ENCODE measurements at regions not wholly inside any gene's neighbourhood (a gene's known extent, or its start where the extent isn't known, plus 50 kb on each side); places are given as distances from the start of the nearest gene placed in this dataset.

DNA sequence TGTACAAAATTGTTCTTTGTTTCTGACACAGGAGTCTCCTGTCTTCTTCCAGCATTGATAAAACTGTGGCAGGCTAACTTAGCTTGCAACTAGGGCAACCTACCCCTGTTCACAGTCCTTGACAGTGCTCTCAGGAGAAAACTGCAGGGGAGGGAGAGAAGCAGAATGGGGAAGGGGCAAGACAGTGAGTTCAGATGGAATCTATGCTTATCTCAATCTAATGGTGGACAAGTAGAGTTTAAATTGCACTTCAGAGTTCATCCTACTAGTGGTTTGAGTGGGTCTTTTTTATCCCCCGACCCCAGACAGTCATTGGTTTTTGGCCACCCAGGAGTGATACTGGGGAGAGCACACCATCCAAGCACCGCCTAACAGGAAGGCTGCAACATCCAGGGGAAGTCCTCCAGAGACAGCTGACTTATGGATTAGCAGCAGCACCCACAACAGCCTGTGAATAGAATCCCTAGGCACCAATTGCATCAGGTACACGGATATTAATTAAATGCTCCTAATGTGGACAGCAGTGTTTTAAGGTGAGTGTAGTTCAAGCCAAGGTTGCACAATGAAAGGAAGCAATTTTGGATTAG is 236.6 kb downstream of the NHLRC3 start:
- no peaks in the 10 kb centered on the region for H3K9me1 ChIP-seq (ENCODE audit: control insufficient read depth, insufficient read depth, low read length)
- no peak overlapping the region for H3K4me2 ChIP-seq (ENCODE audit: insufficient read depth, low read length)
- no peaks in the 10 kb centered on the region for H3K4me1 ChIP-seq (replicated peaks in 1 of 2; ENCODE audit: control insufficient read depth in 2 of 2, insufficient read depth in 2 of 2, low read length in 2 of 2)
- no peak for DNase-seq (ENCODE audit: extremely low read depth in 1 of 4, low spot score in 3 of 4)
- H3K4me3 ChIP-seq = no peak overlapping the region
- no peaks in the 10 kb centered on the region for H3K79me2 ChIP-seq (ENCODE audit: control insufficient read depth, insufficient read depth, low read length)
- FAIRE-seq = no peak
- H4K20me1 ChIP-seq (replicated peaks; ENCODE audit: control insufficient read depth, insufficient read depth, low read length) = no peaks in the 10 kb centered on the region
- H2AFZ ChIP-seq (ENCODE audit: low read depth, low read length) = no peak overlapping the region
- no peaks in the 10 kb centered on the region for H3K36me3 ChIP-seq (ENCODE audit: control insufficient read depth, insufficient read depth, low read length)
- no peaks in the 10 kb centered on the region for H3K9me3 ChIP-seq (replicated peaks; ENCODE audit: control insufficient read depth, insufficient read depth, low read depth, low read length)
- TF ChIP-seq GABPB2 (CRISPR knock-in tag; conservative IDR thresholded peaks at IDR 0.05) = no peak
- TF ChIP-seq, protein P1, sequence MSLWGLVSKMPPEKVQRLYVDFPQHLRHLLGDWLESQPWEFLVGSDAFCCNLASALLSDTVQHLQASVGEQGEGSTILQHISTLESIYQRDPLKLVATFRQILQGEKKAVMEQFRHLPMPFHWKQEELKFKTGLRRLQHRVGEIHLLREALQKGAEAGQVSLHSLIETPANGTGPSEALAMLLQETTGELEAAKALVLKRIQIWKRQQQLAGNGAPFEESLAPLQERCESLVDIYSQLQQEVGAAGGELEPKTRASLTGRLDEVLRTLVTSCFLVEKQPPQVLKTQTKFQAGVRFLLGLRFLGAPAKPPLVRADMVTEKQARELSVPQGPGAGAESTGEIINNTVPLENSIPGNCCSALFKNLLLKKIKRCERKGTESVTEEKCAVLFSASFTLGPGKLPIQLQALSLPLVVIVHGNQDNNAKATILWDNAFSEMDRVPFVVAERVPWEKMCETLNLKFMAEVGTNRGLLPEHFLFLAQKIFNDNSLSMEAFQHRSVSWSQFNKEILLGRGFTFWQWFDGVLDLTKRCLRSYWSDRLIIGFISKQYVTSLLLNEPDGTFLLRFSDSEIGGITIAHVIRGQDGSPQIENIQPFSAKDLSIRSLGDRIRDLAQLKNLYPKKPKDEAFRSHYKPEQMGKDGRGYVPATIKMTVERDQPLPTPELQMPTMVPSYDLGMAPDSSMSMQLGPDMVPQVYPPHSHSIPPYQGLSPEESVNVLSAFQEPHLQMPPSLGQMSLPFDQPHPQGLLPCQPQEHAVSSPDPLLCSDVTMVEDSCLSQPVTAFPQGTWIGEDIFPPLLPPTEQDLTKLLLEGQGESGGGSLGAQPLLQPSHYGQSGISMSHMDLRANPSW (CRISPR knock-in tag; IDR thresholded peaks at IDR 0.05) = no peak
- in situ Hi-C loops (cut with MboI) (no loop called here), intact Hi-C loops (cut with micrococcal nuclease) (loop anchor here (10.0 kb wide), 1 partner anchor 340 kb away; no protein-coding TSS in a partner anchor)
- ChIA-PET CTCF (ENCODE audit: low intra/inter-chr PET ratio) (no interaction called here), POLR2A (no interaction called here)
- no TSS peak for BruUV-seq (replicated peaks)
- H3K27ac ChIP-seq (ENCODE audit: extremely low read depth, low read depth, low read length) = no peak overlapping the region
- no peaks in the 10 kb centered on the region for H3K27me3 ChIP-seq (ENCODE audit: control insufficient read depth in 2 of 2, insufficient read depth in 2 of 2, low read length in 2 of 2)
- ATAC-seq = no peak
- no peak overlapping the region for H3K9ac ChIP-seq (ENCODE audit: insufficient read depth in 1 of 2, low read depth in 2 of 2, low read length in 2 of 2)
- 10% methylated on average over 3 of the region's 3 CpGs for WGBS (ENCODE audit: insufficient coverage, low coverage, missing lambda C conversion rate)

DNA sequence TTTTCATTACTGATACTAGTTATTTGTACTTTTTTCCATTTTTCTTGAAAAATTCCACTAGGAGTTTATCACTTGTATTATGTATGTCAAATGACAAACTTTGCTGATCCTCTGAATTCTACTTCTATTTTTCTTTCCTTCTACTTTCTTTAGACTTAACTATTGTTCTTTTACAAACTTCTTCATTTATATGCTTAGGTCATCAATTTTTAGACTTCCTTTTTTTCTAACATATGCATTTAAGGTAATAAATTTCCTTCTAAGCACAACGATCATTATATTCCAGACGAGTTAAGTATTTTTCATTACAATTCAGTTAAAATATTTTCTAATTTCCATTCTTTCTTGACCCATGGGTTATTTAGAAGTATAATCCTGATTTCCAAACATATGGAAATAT is 240.8 kb downstream of the NHLRC3 start:
- no TSS peak for BruUV-seq (replicated peaks)
- DNase-seq (ENCODE audit: extremely low read depth in 1 of 4, low spot score in 3 of 4) (no peak), FAIRE-seq (no peak), ATAC-seq (no peak)
- CTCF ChIA-PET (ENCODE audit: low intra/inter-chr PET ratio) = interaction anchor here (0.5 kb wide), 1 partner anchor 1190 kb away, joined by 3 read pairs; no protein-coding TSS in a partner anchor
- H3K9me3 ChIP-seq (replicated peaks; ENCODE audit: control insufficient read depth, insufficient read depth, low read depth, low read length) = no peaks in the 10 kb centered on the region
- H3K4me3 ChIP-seq = no peak overlapping the region
- no peaks in the 10 kb centered on the region for H3K4me1 ChIP-seq (replicated peaks in 1 of 2; ENCODE audit: control insufficient read depth in 2 of 2, insufficient read depth in 2 of 2, low read length in 2 of 2)
- WGBS (ENCODE audit: insufficient coverage, low coverage, missing lambda C conversion rate) = 0% methylated on average over 2 of the region's 2 CpGs
- H3K4me2 ChIP-seq (ENCODE audit: insufficient read depth, low read length) = no peak overlapping the region
- H3K9ac ChIP-seq (ENCODE audit: insufficient read depth in 1 of 2, low read depth in 2 of 2, low read length in 2 of 2) = no peak overlapping the region
- intact Hi-C loops (cut with micrococcal nuclease) = loop anchor here (10.0 kb wide), 1 partner anchor 336 kb away; no protein-coding TSS in a partner anchor
- no peaks in the 10 kb centered on the region for H4K20me1 ChIP-seq (replicated peaks; ENCODE audit: control insufficient read depth, insufficient read depth, low read length)
- H3K36me3 ChIP-seq (ENCODE audit: control insufficient read depth, insufficient read depth, low read length) = no peaks in the 10 kb centered on the region
- no peaks in the 10 kb centered on the region for H3K9me1 ChIP-seq (ENCODE audit: control insufficient read depth, insufficient read depth, low read length)
- H3K27me3 ChIP-seq (ENCODE audit: control insufficient read depth in 2 of 2, insufficient read depth in 2 of 2, low read length in 2 of 2) = no peaks in the 10 kb centered on the region
- in situ Hi-C loops (cut with MboI) = no loop called here
- H3K79me2 ChIP-seq (ENCODE audit: control insufficient read depth, insufficient read depth, low read length) = no peaks in the 10 kb centered on the region
- no peak overlapping the region for H3K27ac ChIP-seq (ENCODE audit: extremely low read depth, low read depth, low read length)
- no peak overlapping the region for H2AFZ ChIP-seq (ENCODE audit: low read depth, low read length)
- POLR2A ChIA-PET = no interaction called here
- TF ChIP-seq ZNF316 (IDR thresholded peaks at IDR 0.05) (peak; percentile 93), ZNF253 (CRISPR knock-in tag; conservative IDR thresholded peaks at IDR 0.05) (no peak), RBM34 (IDR thresholded peaks at IDR 0.05; ENCODE audit: borderline replicate concordance, insufficient read depth, low read length) (no peak), NR2C2 (CRISPR knock-in tag; IDR thresholded peaks at IDR 0.05) (no peak), NR2C2 (tag; IDR thresholded peaks at IDR 0.05) (no peak), TRIM28 (IDR thresholded peaks at IDR 0.05) (no peak), MAFK (IDR thresholded peaks at IDR 0.05; ENCODE audit: low read length) (peak; percentile 94), CXXC5 (CRISPR knock-in tag; IDR thresholded peaks at IDR 0.05) (no peak), MAFF (IDR thresholded peaks at IDR 0.05; ENCODE audit: low read length) (peak; percentile 83), RHOXF2B (CRISPR knock-in tag; conservative IDR thresholded peaks at IDR 0.05) (no peak), CBFA2T2 (conservative IDR thresholded peaks at IDR 0.05) (no peak), SMAD2 (IDR thresholded peaks at IDR 0.05; ENCODE audit: low read depth, low read length) (no peak), C11orf30 (IDR thresholded peaks at IDR 0.05; ENCODE audit: low read depth) (peak; percentile 84), MAFG (tag; conservative IDR thresholded peaks at IDR 0.05) (peak; percentile 80), NUFIP1 (IDR thresholded peaks at IDR 0.05; ENCODE audit: partially characterized antibody) (no peak)
- TF ChIP-seq, protein P2, sequence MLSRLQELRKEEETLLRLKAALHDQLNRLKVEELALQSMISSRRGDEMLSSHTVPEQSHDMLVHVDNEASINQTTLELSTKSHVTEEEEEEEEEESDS (CRISPR knock-in tag; IDR thresholded peaks at IDR 0.05) = no peak
